Stimulated activated naive CD8-positive, alpha-beta T cell treated with anti-CD3 and anti-CD28 coated beads, Interleukin-15, amount 100 ng/mL, for 72 hours (primary cell): ENCODE measurements at regions not wholly inside any gene's neighbourhood (a gene's known extent, or its start where the extent isn't known, plus 50 kb on each side); places are given as distances from the start of the nearest gene placed in this dataset.
A peak's percentile ranks its signal among the peaks of the same experiment; 100 is the strongest.

ENCODE experiments used
- ATAC-seq: fragments of 150-1000 bp; cut with Tn5 transposase; 2 replicates; pipeline ENCODE4 v1.10.0; 2021; ENCODE audit warnings: mild to moderate bottlenecking, moderate library complexity
- DNase-seq, 2 donors: peaks; one replicate each; pipeline ENCODE4 v3.0.0; 2021 to 2022
- H3K27ac Mint-ChIP-seq, 2 donors: one replicate each; pipeline ENCODE4 v1.8.0; 2022; ENCODE audit warnings: mild to moderate bottlenecking in 2 of 2, mixed read lengths in 2 of 2, moderate library complexity in 2 of 2
- H3K27me3 Mint-ChIP-seq: one replicate; pipeline ENCODE4 v1.8.0; 2022; ENCODE audit warnings: mixed read lengths
- H3K4me1 Mint-ChIP-seq: one replicate; pipeline ENCODE4 v1.8.0; 2022; ENCODE audit warnings: mild to moderate bottlenecking, mixed read lengths
- H3K4me3 Mint-ChIP-seq, 2 donors: one replicate each; pipeline ENCODE4 v1.8.0; 2022; ENCODE audit warnings: mild to moderate bottlenecking in 2 of 2, mixed read lengths in 2 of 2, moderate library complexity in 1 of 2
- H3K9me3 Mint-ChIP-seq, 2 donors: one replicate each; pipeline ENCODE4 v1.8.0; 2022; ENCODE audit warnings: mixed read lengths in 2 of 2

DNA sequence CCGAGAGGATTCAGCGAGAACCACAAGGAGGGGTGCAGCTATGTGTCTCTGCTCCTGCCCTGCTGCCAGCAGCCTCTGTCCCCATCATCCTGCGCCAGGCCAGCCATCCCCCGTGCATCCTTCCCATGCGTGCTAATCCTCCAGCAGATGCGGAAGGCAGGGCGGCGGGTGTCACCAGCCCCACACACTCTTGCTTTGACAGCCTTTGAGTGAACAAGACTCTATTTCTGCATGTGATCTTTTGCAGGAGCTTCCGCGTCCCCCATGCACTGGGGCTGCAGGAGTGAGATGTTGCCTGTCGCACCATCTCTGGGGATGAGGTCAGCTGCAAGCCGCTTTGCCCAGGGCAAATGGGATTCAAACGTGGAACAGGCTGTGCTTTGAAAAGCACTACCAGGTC lies 58.0 kb upstream of the OLFM1 start:
- no peak overlapping the region for H3K4me3 Mint-ChIP-seq

GRCh38 chr9:135029871-135030565 lies 57.5 kb upstream of the OLFM1 start:
- Mint-ChIP-seq H3K4me3 (no peak overlapping the region), H3K27me3 (peaks cover 13% of the 10 kb centered on the region), H3K9me3 (no peaks in the 10 kb centered on the region), H3K4me1 (no peaks in the 10 kb centered on the region), H3K27ac (no peak overlapping the region)
- no peak for DNase-seq
- no peak for ATAC-seq

More for the DNA sequence above, 58.0 kb upstream of the OLFM1 start:
- H3K9me3 Mint-ChIP-seq = no peaks in the 10 kb centered on the region
- peaks cover 13% of the 10 kb centered on the region for H3K27me3 Mint-ChIP-seq
- H3K27ac Mint-ChIP-seq = no peak overlapping the region
- ATAC-seq (no peak), DNase-seq (no peak)
- H3K4me1 Mint-ChIP-seq = no peaks in the 10 kb centered on the region

- H3K27ac Mint-ChIP-seq = no peak overlapping the region
- DNase-seq (no peak), ATAC-seq (no peak)
- H3K27me3 Mint-ChIP-seq = peaks cover 13% of the 10 kb centered on the region
- no peaks in the 10 kb centered on the region for H3K4me1 Mint-ChIP-seq
- H3K9me3 Mint-ChIP-seq = no peaks in the 10 kb centered on the region
- H3K4me3 Mint-ChIP-seq = no peak overlapping the region
Measured at GRCh38 chr9:135030566-135031226, 56.8 kb upstream of the OLFM1 start.

GRCh38 chr9:135032041-135032835 lies 55.2 kb upstream of the OLFM1 start:
- ATAC-seq (no peak), DNase-seq (no peak)
- Mint-ChIP-seq H3K27ac (peak overlapping the region in 1 of 2 donors; percentile 29), H3K4me1 (no peaks in the 10 kb centered on the region), H3K4me3 (no peak overlapping the region), H3K9me3 (no peaks in the 10 kb centered on the region), H3K27me3 (peaks cover 13% of the 10 kb centered on the region)

GRCh38 chr9:135032868-135033460 lies 54.5 kb upstream of the OLFM1 start:
- ATAC-seq = no peak
- H3K4me1 Mint-ChIP-seq = no peaks in the 10 kb centered on the region

DNA sequence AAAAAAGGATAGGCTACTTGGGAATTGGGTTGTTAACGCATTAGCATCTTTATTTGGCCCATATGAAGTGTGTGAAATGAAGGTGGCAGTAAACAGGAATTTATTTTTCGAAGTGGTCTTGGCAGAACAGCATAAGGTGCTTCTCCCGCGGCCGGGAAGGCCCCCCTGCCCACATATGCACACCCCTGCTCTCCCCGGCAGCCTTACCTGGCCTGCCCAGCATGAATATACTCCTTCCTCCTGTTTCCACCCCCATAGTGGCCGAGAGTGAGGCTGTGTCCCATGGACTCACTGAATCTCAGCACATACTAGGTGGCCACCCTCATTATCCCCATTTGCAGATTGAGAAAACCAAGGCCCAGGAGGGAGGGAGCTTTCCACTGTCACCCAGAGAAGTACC lies 54.0 kb upstream of the OLFM1 start:
- DNase-seq (no peak), ATAC-seq (peak; percentile 9)
- peaks cover 18% of the 10 kb centered on the region for H3K27me3 Mint-ChIP-seq
- no peaks in the 10 kb centered on the region for H3K4me1 Mint-ChIP-seq
- H3K4me3 Mint-ChIP-seq = no peak overlapping the region
- H3K9me3 Mint-ChIP-seq = no peaks in the 10 kb centered on the region
- no peak overlapping the region for H3K27ac Mint-ChIP-seq

More at GRCh38 chr9:135032868-135033460, 54.5 kb upstream of the OLFM1 start:
- Mint-ChIP-seq H3K4me3 (no peak overlapping the region), H3K27ac (no peak overlapping the region), H3K27me3 (peaks cover 13% of the 10 kb centered on the region), H3K9me3 (no peaks in the 10 kb centered on the region)
- DNase-seq = no peak

DNA sequence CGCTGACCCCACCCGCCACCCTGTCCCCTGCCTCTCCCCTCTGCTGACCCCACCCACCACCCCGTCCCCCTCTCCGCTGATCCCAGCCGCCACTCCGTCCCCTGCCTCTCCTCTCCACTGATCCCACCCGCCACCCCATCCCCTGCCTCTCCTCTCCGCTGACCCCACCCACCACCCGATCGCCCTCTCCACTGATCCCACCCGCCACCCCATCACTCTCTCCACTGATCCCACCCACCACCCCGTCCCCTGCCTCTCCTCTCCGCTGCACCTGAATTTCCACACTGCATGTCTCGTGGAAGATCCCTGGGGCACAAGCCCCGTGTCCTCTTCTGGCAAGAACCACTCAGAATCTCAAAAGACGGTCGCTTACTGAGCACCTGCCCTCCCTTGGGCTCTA lies 53.4 kb upstream of the OLFM1 start:
- Mint-ChIP-seq H3K27me3 (peaks cover 20% of the 10 kb centered on the region), H3K4me1 (no peaks in the 10 kb centered on the region), H3K9me3 (no peaks in the 10 kb centered on the region), H3K4me3 (no peak overlapping the region), H3K27ac (no peak overlapping the region)
- no peak for ATAC-seq
- DNase-seq = no peak

DNA sequence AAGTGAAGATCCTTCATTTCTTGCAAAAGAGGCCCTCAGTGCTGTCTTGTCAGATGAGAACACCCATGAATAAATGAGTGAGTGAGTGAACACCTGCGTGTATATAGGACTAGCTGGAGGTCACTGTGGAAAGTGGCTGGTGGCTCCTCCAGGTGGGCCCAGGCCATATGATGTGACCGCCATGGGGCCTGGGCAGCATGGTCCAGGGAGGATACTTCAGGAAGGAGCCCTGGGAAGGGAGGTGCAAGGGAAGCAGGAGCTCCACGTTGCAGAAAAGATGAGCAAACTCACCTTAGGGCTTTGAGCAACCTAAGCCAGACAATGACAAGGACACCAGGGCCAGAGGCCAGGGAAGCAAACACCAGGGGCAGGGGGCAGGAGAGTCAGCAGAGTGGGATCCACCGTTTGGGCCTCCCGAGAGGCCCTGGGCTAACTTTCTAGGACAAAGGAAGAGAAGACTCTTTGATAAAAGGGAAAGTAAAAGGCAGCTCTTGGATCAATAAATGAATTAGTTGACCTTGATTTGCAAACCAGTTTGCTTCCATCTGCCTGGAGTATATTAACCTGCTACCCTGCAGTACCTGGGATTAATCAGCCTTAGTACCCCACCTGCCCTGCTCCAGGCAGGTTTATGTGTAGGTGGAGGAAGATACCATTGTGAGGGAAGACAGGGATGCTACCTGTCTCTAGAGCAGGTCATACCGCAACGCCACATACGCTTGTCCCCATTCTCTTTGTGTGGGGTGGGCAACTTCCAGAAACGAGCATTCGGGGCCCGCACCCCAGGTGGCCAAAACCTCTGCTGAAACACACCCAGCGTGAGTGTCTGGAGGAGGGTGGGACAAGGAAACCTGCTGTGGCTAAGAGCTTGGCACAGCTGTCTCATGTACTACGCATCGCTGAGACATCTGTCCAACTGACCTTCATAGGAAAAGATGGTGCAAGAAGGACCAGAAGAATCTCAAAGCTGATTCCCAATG lies 51.4 kb upstream of the OLFM1 start:
- H3K4me1 Mint-ChIP-seq = no peaks in the 10 kb centered on the region
- no peak for DNase-seq
- H3K4me3 Mint-ChIP-seq = no peak overlapping the region
- no peaks in the 10 kb centered on the region for H3K9me3 Mint-ChIP-seq
- ATAC-seq = no peak
- H3K27ac Mint-ChIP-seq = no peak overlapping the region
- H3K27me3 Mint-ChIP-seq = peaks cover 8% of the 10 kb centered on the region

DNA sequence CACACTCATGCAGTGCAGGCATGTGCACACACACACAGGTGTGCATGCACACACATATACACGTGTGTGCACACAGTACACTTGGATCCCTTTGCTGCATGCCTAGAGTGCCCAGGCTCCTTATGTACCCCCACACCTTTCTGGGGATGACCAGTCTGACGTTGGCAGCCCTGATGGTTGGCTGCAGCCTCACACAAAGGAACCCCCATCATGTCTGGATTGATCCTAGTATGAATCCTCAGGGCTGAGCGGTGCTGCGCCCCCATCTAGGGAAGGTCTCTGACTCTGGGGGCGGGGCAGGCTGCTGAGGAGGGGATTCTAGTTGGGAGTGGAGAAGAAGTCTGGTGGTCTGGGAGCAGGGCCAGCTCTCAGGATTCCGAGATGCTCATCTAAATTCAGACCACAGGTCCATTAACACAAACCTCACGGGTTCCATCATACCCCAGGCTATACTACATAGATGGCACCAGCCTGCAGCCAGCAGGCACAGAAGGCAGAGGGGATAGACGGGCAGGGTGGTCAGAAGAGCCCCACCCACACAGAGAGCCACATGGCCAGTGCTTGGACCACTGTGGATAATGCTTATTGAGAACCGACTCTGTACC lies 50.5 kb upstream of the OLFM1 start:
- DNase-seq (no peak), ATAC-seq (no peak)
- no peaks in the 10 kb centered on the region for H3K4me1 Mint-ChIP-seq
- no peaks in the 10 kb centered on the region for H3K9me3 Mint-ChIP-seq
- H3K27me3 Mint-ChIP-seq = peaks cover 8% of the 10 kb centered on the region
- H3K4me3 Mint-ChIP-seq = no peak overlapping the region
- no peak overlapping the region for H3K27ac Mint-ChIP-seq

DNA sequence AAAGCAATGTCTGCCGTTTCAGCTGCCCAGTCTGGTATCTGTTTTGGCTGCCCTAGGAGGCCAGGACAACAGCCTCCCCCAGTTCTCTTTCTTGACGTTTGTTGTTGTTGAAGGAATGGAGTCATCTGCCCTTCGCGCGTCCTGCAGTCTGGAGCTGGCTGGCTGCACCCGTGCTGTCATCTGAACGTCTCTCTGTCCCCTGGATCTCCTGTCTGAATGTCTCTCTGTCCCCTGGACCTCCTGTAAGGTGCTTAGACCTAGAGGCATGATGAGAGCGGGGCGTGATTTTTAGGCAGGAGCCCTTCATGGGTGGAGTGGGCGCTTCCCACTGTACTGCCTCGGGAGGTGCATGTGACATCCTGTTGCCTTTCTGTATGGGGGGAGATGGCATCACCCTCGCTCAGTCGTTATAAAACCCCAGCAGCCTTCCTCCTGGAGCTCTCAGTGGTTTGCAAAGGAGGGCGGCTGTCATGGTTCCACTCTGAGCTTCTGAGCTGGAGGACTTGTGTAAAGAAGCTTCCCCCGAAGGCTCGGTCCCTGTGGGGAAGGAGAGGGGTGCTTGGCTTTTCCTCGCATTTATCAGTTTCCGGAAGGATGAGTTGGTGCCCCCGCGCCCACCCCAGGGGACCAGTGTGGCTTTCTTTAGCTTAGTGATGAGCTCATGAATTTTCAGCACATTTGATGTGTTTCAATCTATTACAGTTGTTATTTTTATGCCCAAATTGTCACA lies 49.8 kb upstream of the OLFM1 start:
- Mint-ChIP-seq H3K4me1 (no peaks in the 10 kb centered on the region), H3K27ac (no peak overlapping the region), H3K27me3 (peaks cover 8% of the 10 kb centered on the region), H3K4me3 (no peak overlapping the region), H3K9me3 (no peaks in the 10 kb centered on the region)
- no peak for ATAC-seq
- no peak for DNase-seq
